ENCODE measurements at regions not wholly inside any gene's neighbourhood (a gene's known extent, or its start where the extent isn't known, plus 50 kb on each side); places are given as distances from the start of the nearest gene placed in this dataset.
"Not testable (repeated sequence)": the region's sequence is repeated elsewhere in the genome, so short reads cannot be mapped to it uniquely, and the experiment has no call there.

- Mint-ChIP-seq H3K27me3 (no peaks in the 10 kb centered on the region), H3K4me1 (no peaks in the 10 kb centered on the region), H3K4me3 (no peak overlapping the region), H3K36me3 (ENCODE audit: low read depth) (no peaks in the 10 kb centered on the region), H3K9me3 (no peaks in the 10 kb centered on the region), H3K27ac (no peak overlapping the region)
- no peak for DNase-seq
- CTCF ChIA-PET = no interaction called here
- POLR2A ChIA-PET = no interaction called here
These were observed 54.6 kb downstream of the DKK1 start for GRCh38 chr10:52368725-52369124.

DNA sequence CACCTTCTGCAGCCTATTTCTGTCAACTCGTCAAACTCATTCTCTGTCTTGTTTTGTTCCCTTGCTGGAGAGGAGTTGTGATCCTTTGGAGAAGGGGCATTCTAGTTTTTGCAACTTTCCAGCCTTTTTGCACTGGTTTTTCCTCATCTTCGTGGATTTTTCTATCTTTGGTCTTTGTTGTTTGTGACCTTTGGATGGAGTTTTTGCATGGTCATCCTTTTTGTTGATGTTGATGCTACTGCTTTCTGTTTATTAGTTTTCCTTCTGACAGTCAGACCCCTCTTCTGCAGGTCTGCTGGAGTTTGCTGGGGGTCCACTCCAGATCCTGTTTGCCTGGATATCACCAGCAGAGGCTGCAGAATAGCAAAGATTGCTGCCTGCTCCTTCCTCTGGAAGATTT is 60.1 kb downstream of the DKK1 start:
- H3K27me3 Mint-ChIP-seq; H3K36me3 Mint-ChIP-seq (ENCODE audit: low read depth); DNase-seq; H3K27ac Mint-ChIP-seq; H3K4me1 Mint-ChIP-seq; H3K4me3 Mint-ChIP-seq; H3K9me3 Mint-ChIP-seq; CTCF ChIA-PET; POLR2A ChIA-PET: not testable (repeated sequence)

- no peaks in the 10 kb centered on the region for H3K9me3 Mint-ChIP-seq
- DNase-seq = no peak
- H3K27ac Mint-ChIP-seq = no peak overlapping the region
- H3K27me3 Mint-ChIP-seq = no peaks in the 10 kb centered on the region
- no peak overlapping the region for H3K4me3 Mint-ChIP-seq
- H3K36me3 Mint-ChIP-seq (ENCODE audit: low read depth) = no peaks in the 10 kb centered on the region
- ChIA-PET CTCF (no interaction called here), POLR2A (no interaction called here)
- H3K4me1 Mint-ChIP-seq = no peaks in the 10 kb centered on the region
These were observed 62.7 kb downstream of the DKK1 start for GRCh38 chr10:52376694-52377354.

DNA sequence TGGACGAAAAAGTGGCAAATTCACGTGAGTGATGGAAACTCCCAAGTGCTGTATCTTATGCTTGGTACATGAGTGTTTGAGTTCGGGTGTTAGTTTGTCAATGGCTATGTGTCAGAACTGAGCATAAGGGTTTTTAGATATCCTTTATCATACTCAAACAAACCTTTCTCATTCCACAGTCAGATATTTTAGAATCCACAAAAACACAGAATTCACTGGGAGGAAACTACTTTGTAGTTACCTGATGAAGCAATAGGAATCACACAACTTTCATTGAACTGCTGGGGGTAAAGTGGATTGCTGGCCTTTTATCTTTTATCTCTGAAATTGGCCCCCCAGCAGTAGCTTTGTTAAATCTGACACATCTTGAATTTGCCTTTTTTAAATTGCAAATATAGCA is 64.0 kb downstream of the DKK1 start:
- H3K9me3 Mint-ChIP-seq = no peaks in the 10 kb centered on the region
- no peaks in the 10 kb centered on the region for H3K27me3 Mint-ChIP-seq
- CTCF ChIA-PET = no interaction called here
- DNase-seq = no peak
- no peaks in the 10 kb centered on the region for H3K4me1 Mint-ChIP-seq
- no peak overlapping the region for H3K4me3 Mint-ChIP-seq
- POLR2A ChIA-PET = no interaction called here
- no peaks in the 10 kb centered on the region for H3K36me3 Mint-ChIP-seq (ENCODE audit: low read depth)
- no peak overlapping the region for H3K27ac Mint-ChIP-seq

DNA sequence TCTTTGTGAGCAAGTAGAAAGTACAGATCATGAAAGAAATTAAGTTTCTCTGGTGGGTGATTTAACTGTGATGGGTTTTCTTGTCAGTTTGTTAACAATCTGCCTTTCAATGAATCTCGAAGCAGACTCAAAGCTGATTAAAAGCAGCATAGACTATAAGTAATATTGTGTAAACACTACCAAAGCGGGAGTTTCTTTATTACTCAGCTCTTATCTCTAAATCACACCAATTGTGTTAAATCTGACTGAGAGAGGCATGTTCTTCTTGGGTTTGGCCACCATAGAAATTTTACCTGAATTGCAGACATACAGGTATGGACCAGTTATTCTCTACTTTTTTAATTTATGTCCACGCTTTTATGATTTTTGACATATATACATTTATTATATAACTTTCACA is 65.2 kb downstream of the DKK1 start:
- H3K9me3 Mint-ChIP-seq = no peaks in the 10 kb centered on the region
- H3K27me3 Mint-ChIP-seq = no peaks in the 10 kb centered on the region
- no peak for DNase-seq
- no peak overlapping the region for H3K4me3 Mint-ChIP-seq
- no peaks in the 10 kb centered on the region for H3K4me1 Mint-ChIP-seq
- ChIA-PET POLR2A (no interaction called here), CTCF (no interaction called here)
- no peak overlapping the region for H3K27ac Mint-ChIP-seq
- no peaks in the 10 kb centered on the region for H3K36me3 Mint-ChIP-seq (ENCODE audit: low read depth)

- no peak for DNase-seq
- Mint-ChIP-seq H3K4me1 (no peaks in the 10 kb centered on the region), H3K9me3 (no peaks in the 10 kb centered on the region), H3K36me3 (ENCODE audit: low read depth) (no peaks in the 10 kb centered on the region), H3K4me3 (no peak overlapping the region), H3K27ac (no peak overlapping the region), H3K27me3 (no peaks in the 10 kb centered on the region)
- ChIA-PET POLR2A (no interaction called here), CTCF (no interaction called here)
These were observed 69.0 kb downstream of the DKK1 start for GRCh38 chr10:52383088-52383487.

GRCh38 chr10:52387744-52388143 is 73.7 kb downstream of the DKK1 start:
- Mint-ChIP-seq H3K9me3 (no peaks in the 10 kb centered on the region), H3K27me3 (no peaks in the 10 kb centered on the region), H3K27ac (no peak overlapping the region), H3K4me3 (no peak overlapping the region), H3K36me3 (ENCODE audit: low read depth) (no peaks in the 10 kb centered on the region), H3K4me1 (no peaks in the 10 kb centered on the region)
- DNase-seq = no peak
- ChIA-PET POLR2A (no interaction called here), CTCF (no interaction called here)

GRCh38 chr10:52390388-52390787 is 76.3 kb downstream of the DKK1 start:
- POLR2A ChIA-PET = no interaction called here
- CTCF ChIA-PET = interaction anchor here (0.7 kb wide), 1 partner anchor 101 kb away, joined by 3 read pairs; no protein-coding TSS in a partner anchor
- H3K9me3 Mint-ChIP-seq = no peaks in the 10 kb centered on the region

GRCh38 chr10:52391927-52392602 is 78.0 kb downstream of the DKK1 start:
- ChIA-PET POLR2A (no interaction called here), CTCF (no interaction called here)
- no peaks in the 10 kb centered on the region for H3K4me1 Mint-ChIP-seq
- H3K36me3 Mint-ChIP-seq (ENCODE audit: low read depth) = no peaks in the 10 kb centered on the region
- no peak overlapping the region for H3K4me3 Mint-ChIP-seq
- no peaks in the 10 kb centered on the region for H3K27me3 Mint-ChIP-seq
- H3K27ac Mint-ChIP-seq = no peak overlapping the region
- no peak for DNase-seq
- H3K9me3 Mint-ChIP-seq = no peaks in the 10 kb centered on the region

More at GRCh38 chr10:52390388-52390787, 76.3 kb downstream of the DKK1 start:
- Mint-ChIP-seq H3K27me3 (no peaks in the 10 kb centered on the region), H3K27ac (no peak overlapping the region), H3K4me3 (no peak overlapping the region), H3K4me1 (no peaks in the 10 kb centered on the region), H3K36me3 (ENCODE audit: low read depth) (no peaks in the 10 kb centered on the region)
- no peak for DNase-seq

DNA sequence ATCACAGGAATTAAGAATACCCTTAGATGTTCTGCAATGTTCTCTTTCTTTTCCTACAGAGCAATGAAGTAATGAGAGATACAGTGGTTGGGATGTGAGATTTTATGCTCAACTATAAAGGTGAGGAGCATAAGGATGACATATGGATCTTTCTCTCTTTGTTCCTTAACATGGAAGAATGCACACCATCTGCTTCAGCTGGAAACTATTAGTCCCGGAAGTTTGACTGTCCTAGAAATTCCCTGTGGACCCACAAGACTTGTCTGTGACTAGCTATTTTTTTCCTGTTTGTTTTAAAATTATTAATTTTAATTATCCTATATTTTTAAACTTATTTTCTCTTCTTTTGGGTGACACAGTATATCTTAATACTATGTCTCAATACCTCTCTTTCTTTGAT is 80.2 kb downstream of the DKK1 start:
- POLR2A ChIA-PET = no interaction called here
- Mint-ChIP-seq H3K27ac (no peak overlapping the region), H3K9me3 (no peaks in the 10 kb centered on the region), H3K4me1 (no peaks in the 10 kb centered on the region), H3K36me3 (ENCODE audit: low read depth) (no peaks in the 10 kb centered on the region), H3K27me3 (no peaks in the 10 kb centered on the region), H3K4me3 (no peak overlapping the region)
- CTCF ChIA-PET = no interaction called here
- no peak for DNase-seq

DNA sequence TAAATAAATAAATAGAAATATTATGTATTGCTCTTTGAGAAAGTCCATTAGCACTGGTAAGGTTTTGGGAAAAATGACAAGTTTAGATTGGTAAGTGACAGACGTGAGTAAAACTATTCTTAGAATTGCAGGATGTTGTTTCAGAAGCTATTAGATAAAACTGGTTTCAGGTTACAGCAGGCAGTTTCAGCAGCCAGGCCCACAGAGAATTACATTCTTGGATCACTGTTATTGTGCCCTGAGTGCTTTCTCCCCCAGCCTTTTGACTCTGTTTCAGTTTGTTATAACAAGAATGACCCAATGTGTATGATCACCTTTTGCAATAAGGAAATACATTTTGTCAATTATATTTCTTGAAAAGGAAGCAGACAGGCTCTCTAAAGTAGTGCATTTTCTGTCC is 86.5 kb downstream of the DKK1 start:
- H3K9me3 Mint-ChIP-seq = peaks cover 15% of the 10 kb centered on the region
- no peak overlapping the region for H3K4me3 Mint-ChIP-seq
- no peaks in the 10 kb centered on the region for H3K27me3 Mint-ChIP-seq
- DNase-seq = no peak
- H3K27ac Mint-ChIP-seq = no peak overlapping the region
- H3K4me1 Mint-ChIP-seq = no peaks in the 10 kb centered on the region
- no peaks in the 10 kb centered on the region for H3K36me3 Mint-ChIP-seq (ENCODE audit: low read depth)
- ChIA-PET CTCF (no interaction called here), POLR2A (no interaction called here)

DNA sequence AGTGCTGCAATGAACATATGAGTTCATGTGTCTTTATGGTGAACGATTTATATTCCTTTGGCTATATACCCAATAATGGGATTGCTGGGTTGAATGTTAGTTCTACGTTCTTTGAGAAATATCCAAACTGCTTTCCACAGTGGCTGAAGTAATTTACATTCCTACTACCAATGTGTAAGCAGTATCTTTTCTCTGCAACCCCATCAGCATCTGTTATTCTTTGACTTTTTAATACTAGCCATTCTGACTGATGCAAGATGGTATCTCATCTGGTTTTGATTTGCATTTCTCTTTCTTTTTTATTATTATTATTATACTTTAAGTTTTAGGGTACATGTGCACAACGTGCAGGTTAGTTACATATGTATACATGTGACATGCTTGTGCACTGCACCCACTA is 89.7 kb downstream of the DKK1 start:
- POLR2A ChIA-PET; H3K4me1 Mint-ChIP-seq; H3K27ac Mint-ChIP-seq; H3K27me3 Mint-ChIP-seq; H3K4me3 Mint-ChIP-seq; H3K36me3 Mint-ChIP-seq (ENCODE audit: low read depth); CTCF ChIA-PET; DNase-seq: not testable (repeated sequence)
- peaks cover 17% of the 10 kb centered on the region for H3K9me3 Mint-ChIP-seq

DNA sequence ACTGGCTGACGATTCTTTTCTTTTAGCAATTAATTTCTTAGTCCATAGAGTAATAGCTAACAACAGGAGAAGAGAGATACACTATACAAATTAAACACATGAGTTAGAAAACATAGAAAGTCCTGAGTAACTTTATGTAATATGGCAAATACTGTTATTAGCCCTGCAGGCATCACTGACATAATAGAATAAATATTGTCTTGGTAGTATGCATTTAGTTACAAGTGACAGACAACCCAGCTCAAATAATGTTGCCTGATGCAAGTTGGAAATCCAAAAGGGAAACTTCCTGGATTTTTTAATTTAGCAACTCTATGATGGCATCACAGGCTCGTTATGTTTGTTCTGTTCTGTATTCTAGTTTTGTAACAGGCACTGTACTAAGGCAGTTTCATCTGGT is 95.1 kb downstream of the DKK1 start:
- H3K27ac Mint-ChIP-seq = no peak overlapping the region
- H3K27me3 Mint-ChIP-seq = no peaks in the 10 kb centered on the region
- no peak for DNase-seq
- H3K9me3 Mint-ChIP-seq = peaks cover 7% of the 10 kb centered on the region
- ChIA-PET POLR2A (no interaction called here), CTCF (no interaction called here)
- H3K4me1 Mint-ChIP-seq = no peaks in the 10 kb centered on the region
- H3K36me3 Mint-ChIP-seq (ENCODE audit: low read depth) = no peaks in the 10 kb centered on the region
- H3K4me3 Mint-ChIP-seq = no peak overlapping the region

- Mint-ChIP-seq H3K9me3 (peaks cover 7% of the 10 kb centered on the region), H3K36me3 (ENCODE audit: low read depth) (no peaks in the 10 kb centered on the region), H3K4me3 (no peak overlapping the region), H3K27ac (no peak overlapping the region), H3K4me1 (no peaks in the 10 kb centered on the region), H3K27me3 (no peaks in the 10 kb centered on the region)
- DNase-seq = no peak
- POLR2A ChIA-PET = no interaction called here
- CTCF ChIA-PET = no interaction called here
These were observed 95.8 kb downstream of the DKK1 start for GRCh38 chr10:52409928-52410327.
